GM18858 (cell line): ENCODE measurements at regions not wholly inside any gene's neighbourhood (a gene's known extent, or its start where the extent isn't known, plus 50 kb on each side); places are given as distances from the start of the nearest gene placed in this dataset.

ENCODE experiments used
- ATAC-seq: cut with Tn5 transposase; IDR thresholded peaks from one replicate; pipeline ENCODE4 v1.9.1; 2021; ENCODE audit not compliant: unreplicated experiment

- ATAC-seq, result no peak
Observed at GRCh38 chr12:45585522-45586230, 143.8 kb upstream of the ARID2 start.

- no peak for ATAC-seq
Observed at GRCh38 chr12:45586486-45586885, 143.0 kb upstream of the ARID2 start.

DNA sequence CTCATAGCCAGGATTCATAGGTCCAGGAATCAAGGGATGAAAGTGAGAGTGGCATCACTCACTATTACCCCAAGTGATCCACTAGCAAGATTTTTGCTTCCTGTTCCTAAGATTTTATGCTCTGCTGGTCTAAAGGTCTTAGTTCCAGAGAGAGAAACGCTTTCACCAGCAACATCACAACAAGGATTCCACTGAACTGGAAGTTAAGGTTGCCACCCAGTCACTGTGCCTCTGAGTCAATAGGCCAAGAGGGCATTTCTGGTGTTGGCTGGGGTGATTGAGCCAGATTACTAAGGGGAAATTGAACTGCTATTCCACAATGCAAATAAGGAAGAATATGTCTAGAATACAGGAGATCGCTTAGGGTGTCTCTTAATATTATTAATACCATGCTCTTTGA, 142.5 kb upstream of the ARID2 start:
- no peak for ATAC-seq

GRCh38 chr12:45587877-45588533, 141.5 kb upstream of the ARID2 start:
- ATAC-seq, result no peak

DNA sequence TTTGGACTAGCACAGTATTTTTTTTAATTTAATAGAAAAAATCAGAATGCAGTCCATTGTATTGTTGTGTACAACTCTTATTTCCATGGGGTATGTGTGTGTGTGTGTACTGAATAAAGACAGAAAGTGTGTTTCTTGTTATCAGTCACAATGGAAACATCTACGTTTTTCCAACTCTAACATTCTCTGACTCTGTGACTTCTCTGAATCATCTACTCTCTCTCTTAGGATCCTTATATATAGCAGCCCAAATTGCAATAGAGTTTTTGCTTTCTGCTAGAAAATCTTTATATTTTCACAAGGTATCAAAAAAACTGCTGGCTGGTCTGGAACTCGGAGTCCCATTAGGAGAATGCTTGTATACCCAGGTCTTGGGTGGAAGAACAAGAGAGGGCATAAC, 138.9 kb upstream of the ARID2 start:
- ATAC-seq, result no peak

- no peak for ATAC-seq
Observed at GRCh38 chr12:45591635-45592034, 137.9 kb upstream of the ARID2 start.

DNA sequence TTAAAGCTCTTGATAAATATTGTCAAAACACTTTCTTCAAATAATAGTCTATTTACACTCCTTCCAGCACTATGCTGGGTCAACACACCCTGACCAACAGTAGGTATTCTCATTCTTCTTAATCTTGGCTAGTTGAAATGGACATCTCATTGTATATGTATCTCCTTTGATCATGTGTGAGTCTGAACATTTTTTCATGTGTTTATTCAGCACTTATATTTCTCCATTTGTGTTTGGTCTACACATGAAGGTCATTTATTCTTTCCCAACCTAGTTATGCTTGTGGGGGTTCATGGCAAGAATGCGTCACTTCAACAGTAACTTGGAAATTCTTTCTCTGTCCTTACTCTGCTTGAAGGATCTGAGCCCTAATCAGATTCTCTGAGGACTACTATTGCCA, 133.1 kb upstream of the ARID2 start:
- ATAC-seq, result no peak

GRCh38 chr12:45598336-45598735, 131.2 kb upstream of the ARID2 start:
- ATAC-seq, result no peak

GRCh38 chr12:45598761-45599160, 130.7 kb upstream of the ARID2 start:
- ATAC-seq, result no peak

DNA sequence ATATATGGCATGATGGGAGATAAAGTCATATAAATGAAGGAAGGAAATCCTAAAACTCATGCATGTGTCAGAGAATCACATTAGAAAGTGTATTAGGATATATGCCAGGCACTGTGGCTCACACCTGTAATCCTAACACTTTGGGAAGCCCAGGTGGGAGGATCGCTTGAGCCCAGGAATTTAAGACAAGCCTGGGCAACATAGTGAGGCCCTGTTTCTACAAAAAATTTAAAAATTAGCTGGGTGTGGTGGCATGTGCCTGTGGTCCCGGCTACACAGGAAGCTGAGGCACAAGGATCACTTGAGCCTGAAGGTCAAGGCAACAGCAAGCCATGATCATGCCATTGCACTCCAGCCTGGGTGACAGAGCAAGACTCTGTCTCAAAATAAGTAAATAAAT, 130.3 kb upstream of the ARID2 start:
- ATAC-seq, result no peak

DNA sequence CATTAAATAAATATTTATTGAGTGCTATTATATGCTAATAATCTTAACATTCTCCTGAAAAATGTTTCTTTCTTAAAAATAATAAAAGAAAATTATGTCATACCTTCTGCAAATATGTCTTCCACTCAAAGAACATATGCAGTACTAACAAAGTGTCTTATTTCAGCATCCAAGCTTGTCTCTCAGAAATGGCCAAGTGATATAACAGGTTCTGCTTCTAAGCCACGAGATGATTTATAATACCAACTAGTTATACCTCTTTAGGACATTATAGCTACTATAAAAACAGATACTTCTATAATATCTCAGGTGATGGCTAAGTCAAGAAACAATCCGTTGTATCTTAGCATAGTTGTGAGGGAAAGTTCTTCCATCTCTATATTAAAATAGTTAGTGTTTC, 128.1 kb upstream of the ARID2 start:
- no peak for ATAC-seq

GRCh38 chr12:45601888-45602287, 127.6 kb upstream of the ARID2 start:
- ATAC-seq, result no peak

GRCh38 chr12:45605624-45606023, 123.9 kb upstream of the ARID2 start:
- no peak for ATAC-seq

- ATAC-seq, result no peak
Observed at GRCh38 chr12:45611061-45611460, 118.4 kb upstream of the ARID2 start.

GRCh38 chr12:45611495-45611894, 118.0 kb upstream of the ARID2 start:
- no peak for ATAC-seq

DNA sequence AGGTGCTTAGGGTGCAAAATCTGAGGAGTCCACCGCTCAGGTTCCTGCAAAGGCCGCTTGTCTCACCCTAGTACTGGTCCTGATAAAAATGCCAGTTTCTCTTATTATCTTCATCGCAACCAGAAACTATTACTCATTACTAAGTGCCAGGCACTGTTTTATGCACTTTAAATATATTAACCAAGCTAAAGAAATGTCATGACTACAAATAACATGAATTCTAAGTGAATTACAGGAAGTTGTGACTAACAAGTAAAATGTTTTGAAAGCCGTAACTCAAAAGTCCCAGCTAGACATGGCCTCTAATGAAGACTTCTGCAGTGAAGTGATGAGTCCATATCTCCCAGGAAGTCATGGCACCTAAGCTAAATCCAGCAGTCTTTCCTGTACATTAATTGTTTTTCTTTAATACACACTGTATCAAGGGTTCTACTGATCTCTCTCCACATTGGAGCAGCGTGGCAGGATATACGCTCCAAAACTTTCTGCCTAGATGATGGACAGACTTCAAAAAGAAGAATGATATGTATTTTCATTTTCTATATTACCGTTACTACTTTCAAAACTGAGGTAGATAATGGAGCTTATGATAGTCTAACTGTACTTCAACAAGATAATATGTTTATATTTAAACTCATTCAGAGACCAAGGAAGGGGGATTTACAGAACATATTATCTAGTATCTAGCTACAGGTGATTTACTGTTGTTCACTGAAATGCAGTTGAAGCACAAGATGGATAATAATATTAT, 117.3 kb upstream of the ARID2 start:
- ATAC-seq, result no peak

DNA sequence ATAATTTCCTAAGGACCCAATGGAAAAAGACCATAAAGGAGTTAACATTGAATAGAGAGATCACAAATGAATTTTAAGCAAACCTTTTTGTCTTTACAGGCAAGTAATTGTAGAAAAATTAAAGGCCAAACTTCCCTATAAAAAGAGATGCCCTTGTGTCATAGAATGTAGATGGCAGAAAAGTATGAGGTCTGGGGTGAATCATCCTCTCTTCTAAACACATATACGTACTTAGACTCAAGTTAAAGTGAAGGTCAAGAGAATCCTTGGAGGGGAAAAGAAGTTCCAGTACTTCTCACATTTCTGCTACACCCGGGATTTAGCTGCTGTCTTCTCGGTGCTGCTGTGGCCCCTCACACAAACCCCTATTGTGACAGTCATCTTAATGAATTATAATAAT, 116.2 kb upstream of the ARID2 start:
- no peak for ATAC-seq

DNA sequence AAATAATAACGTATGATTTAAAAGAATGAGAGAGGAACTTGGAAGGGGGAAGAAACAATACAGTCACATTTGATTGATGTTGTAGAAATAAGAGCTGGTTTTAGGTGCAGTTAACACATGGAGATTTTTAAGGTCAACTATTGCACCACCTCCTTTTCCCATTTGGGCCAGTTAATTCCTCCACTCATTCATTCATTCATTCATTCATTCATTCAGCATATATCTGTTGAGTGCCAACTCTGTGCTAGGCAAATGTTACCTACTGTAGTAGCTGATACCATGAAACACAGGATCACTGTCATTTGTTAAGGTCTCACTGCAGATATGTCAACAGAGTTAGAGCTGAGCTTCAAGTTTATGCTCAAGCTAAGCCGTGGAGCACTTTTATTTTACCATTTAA, 115.7 kb upstream of the ARID2 start:
- ATAC-seq, result no peak

- no peak for ATAC-seq
Observed at GRCh38 chr12:45615268-45615667, 114.2 kb upstream of the ARID2 start.

DNA sequence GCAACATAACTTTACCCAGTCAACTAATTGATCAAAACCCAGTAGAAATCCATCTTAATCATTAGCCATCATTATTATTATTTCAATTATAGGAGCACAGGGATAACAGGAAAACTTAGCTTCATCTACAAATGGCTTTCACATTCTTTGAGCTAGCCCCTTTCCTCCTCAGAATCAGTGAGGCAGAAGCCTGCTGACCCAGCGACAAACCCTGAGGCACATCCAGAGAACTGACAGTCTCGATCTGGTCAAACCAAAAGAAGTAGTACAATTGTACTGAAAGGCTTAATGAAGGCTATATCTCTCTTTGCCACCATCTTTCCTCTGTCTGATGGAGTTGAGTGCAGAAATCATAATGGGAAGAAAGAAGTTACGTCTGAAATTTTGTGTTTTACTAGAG, 109.8 kb upstream of the ARID2 start:
- ATAC-seq, result no peak

DNA sequence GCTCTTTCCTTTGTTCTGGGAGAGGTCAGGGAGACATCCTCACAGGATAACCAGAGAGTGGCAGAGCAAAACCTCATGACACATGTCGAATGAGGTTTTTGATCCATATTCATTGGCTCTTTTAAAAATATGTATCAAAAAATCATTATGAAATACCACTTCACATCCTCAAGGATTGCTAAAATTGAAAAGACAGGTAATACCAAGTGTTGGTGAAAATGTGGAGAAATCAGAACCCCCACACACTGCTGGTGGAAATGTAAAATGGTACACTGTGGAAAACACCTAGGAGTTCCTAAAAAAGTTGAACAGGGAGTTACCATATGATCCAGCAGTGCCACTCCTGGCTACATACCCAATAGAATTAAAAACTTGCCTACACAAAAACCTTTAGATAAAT, 107.8 kb upstream of the ARID2 start:
- ATAC-seq, result no peak

- ATAC-seq, result no peak
Observed at GRCh38 chr12:45622210-45622937, 107.1 kb upstream of the ARID2 start.
